Gastroesophageal sphincter (tissue), 4 donors: ENCODE measurements at regions not wholly inside any gene's neighbourhood (a gene's known extent, or its start where the extent isn't known, plus 50 kb on each side); places are given as distances from the start of the nearest gene placed in this dataset.

Experiments
- ATAC-seq: fragments of 150-250 bp; one replicate; pipeline ENCODE4 v1.9.1; 2016; ENCODE audit warnings: mild to moderate bottlenecking, moderate library complexity
- H3K27ac ChIP-seq, 4 donors: fragments of 200-600 bp; sonication (generic) in 3 of 4; 1 replicate in 3 of 4; 2 replicates in 1 of 4; pipeline ENCODE4 v1.5.1; 2016 to 2019
- H3K27me3 ChIP-seq: fragments of 200-600 bp; sonication (generic); one replicate; pipeline ENCODE4 v1.5.1; 2019
- H3K36me3 ChIP-seq, 2 donors: fragments of 200-600 bp; sonication (generic); one replicate each; pipeline ENCODE4 v1.5.1; 2019; ENCODE audit warnings: control low read depth in 1 of 2
- H3K4me1 ChIP-seq, 3 donors: fragments of 200-600 bp; sonication (generic); 1 replicate in 2 of 3; 2 replicates in 1 of 3; pipeline ENCODE4 v1.5.1; 2016 to 2019; ENCODE audit warnings: control low read depth in 2 of 3
- H3K4me3 ChIP-seq, 2 donors: fragments of 200-600 bp; sonication (generic); one replicate each; pipeline ENCODE4 v1.5.1; 2019; ENCODE audit warnings: mild to moderate bottlenecking in 1 of 2, moderate library complexity in 1 of 2
- H3K9me3 ChIP-seq, 3 donors: fragments of 200-600 bp; sonication (generic); one replicate each; pipeline ENCODE4 v1.5.1; 2017 to 2019; ENCODE audit warnings: control low read depth in 2 of 3
- EP300 ChIP-seq: sonication (generic); formaldehyde crosslinking; IDR thresholded peaks from one replicate; pipeline ENCODE4 v1.6.1; 2017; ENCODE audit warnings: antibody characterized with exemption, mild to moderate bottlenecking
- POLR2A ChIP-seq, 2 donors: fragments of 450-650 bp; IDR thresholded peaks; one replicate each; pipeline ENCODE4 v1.6.1; 2017; ENCODE audit warnings: antibody characterized with exemption in 2 of 2, mild to moderate bottlenecking in 2 of 2, moderate library complexity in 1 of 2
- POLR2AphosphoS5 ChIP-seq: sonication (generic); formaldehyde crosslinking; IDR thresholded peaks from one replicate; pipeline ENCODE4 v1.6.1; 2017; ENCODE audit warnings: antibody characterized with exemption
- WGBS, 2 donors: methylation state at CpG; one replicate each; pipeline ENCODE4 v1.1.5; 2018; ENCODE audit warnings: low coverage in 1 of 2; 5-methylcytosine and 5-hydroxymethylcytosine counted together
- TF ChIP-seq, protein P1 (sequence below), 4 experiments: fragments of 200-600 bp in 2 of 4; fragments of 450-650 bp in 2 of 4; sonication (generic) in 1 of 4; IDR thresholded peaks; one replicate each; pipeline ENCODE4 v1.5.1; 2017 to 2019; ENCODE audit warnings: antibody characterized with exemption in 4 of 4, mild to moderate bottlenecking in 2 of 4, moderate library complexity in 2 of 4

DNA sequence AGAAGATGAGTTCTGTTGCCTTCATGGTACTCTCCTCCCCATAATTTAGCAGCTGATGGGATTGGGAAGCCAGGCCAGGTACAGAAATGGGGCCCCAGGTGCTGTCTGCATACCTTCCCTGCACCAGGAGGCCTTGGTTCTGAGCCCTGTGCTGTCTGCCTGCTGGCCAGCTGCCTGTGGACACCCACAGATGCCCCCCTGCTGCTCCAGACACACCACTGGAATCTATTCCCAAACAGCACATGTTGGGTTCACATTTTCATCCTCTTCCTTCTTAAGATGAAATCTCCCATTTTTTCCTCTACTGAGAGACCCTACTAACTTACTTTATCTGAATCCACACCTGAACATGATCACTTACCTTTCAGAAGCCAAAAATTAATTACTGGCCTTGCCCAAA is 152.0 kb upstream of the CCDC68 start:
- TF ChIP-seq POLR2A (IDR thresholded peaks at IDR 0.05) (no peak), POLR2AphosphoS5 (no peak), EP300 (no peak)
- TF ChIP-seq, protein P1, sequence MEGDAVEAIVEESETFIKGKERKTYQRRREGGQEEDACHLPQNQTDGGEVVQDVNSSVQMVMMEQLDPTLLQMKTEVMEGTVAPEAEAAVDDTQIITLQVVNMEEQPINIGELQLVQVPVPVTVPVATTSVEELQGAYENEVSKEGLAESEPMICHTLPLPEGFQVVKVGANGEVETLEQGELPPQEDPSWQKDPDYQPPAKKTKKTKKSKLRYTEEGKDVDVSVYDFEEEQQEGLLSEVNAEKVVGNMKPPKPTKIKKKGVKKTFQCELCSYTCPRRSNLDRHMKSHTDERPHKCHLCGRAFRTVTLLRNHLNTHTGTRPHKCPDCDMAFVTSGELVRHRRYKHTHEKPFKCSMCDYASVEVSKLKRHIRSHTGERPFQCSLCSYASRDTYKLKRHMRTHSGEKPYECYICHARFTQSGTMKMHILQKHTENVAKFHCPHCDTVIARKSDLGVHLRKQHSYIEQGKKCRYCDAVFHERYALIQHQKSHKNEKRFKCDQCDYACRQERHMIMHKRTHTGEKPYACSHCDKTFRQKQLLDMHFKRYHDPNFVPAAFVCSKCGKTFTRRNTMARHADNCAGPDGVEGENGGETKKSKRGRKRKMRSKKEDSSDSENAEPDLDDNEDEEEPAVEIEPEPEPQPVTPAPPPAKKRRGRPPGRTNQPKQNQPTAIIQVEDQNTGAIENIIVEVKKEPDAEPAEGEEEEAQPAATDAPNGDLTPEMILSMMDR (IDR thresholded peaks at IDR 0.05) = no peak
- no peak for ATAC-seq
- H3K27me3 ChIP-seq = no peaks in the 10 kb centered on the region
- H3K9me3 ChIP-seq = no peaks in the 10 kb centered on the region
- no peaks in the 10 kb centered on the region for H3K4me1 ChIP-seq
- H3K27ac ChIP-seq = peak overlapping the region in 1 of 4 donors; percentile 27
- H3K36me3 ChIP-seq = no peaks in the 10 kb centered on the region
- H3K4me3 ChIP-seq = no peak overlapping the region

DNA sequence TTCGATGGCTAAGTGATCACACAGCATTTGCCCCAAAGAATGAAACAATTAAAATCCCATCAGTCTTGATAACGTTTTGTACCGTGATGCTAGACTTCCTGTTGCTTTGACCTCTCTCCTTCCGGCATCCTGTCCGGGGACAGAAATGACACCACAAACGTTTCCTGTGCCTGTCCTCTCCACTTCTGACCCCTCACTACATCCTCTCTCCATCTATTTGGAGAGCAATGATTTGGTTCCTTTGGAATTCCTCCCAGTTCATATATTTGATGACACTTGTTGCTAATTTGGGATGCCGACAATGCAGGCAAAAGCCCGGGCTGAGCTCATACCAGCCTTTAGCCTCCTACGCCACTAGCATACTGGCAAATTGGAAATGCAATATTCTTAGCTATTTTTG is 151.2 kb upstream of the CCDC68 start:
- 33 to 54% methylated on average over 8 to 9 of the region's 9 CpGs for WGBS, 2 donors
- Histone ChIP-seq H3K27me3 (no peaks in the 10 kb centered on the region), H3K4me1 (no peaks in the 10 kb centered on the region), H3K9me3 (no peaks in the 10 kb centered on the region), H3K27ac (peak overlapping the region in 2 of 4 donors; percentile 8 to 27), H3K4me3 (no peak overlapping the region), H3K36me3 (no peaks in the 10 kb centered on the region)
- ATAC-seq = peak; percentile 76
- TF ChIP-seq POLR2AphosphoS5 = peak; percentile 15
- TF ChIP-seq, protein P1 (IDR thresholded peaks at IDR 0.05) = no peak

DNA sequence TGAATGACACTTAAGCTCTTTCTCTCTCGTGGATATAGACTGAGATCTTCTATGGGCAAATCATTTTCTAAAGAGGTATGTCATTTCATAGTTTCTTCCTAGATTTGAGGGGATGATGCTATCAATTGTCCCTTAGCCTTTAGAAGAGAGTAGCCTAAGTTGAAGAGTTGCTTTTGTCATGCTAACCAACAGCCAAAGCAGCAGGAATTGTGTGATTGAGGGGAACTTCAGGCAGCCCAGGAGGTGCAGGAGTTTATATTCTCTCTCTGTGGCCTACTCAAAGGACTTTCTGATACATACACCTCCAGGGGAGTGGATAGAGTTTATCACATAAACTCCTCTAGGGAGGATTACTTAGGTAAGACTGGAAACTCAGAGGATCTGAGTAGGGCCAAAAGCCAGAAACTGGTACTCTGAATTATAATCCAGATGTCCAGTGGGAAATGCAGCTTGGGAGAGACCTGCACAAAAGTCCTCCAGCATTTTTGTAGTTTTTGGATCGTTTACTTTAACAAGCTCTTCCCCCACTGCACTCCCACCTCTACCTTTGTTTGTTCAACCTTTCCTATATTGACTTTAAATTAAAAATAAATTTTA is 150.7 kb upstream of the CCDC68 start:
- Histone ChIP-seq H3K4me3 (no peak overlapping the region), H3K9me3 (no peaks in the 10 kb centered on the region), H3K4me1 (no peaks in the 10 kb centered on the region), H3K36me3 (no peaks in the 10 kb centered on the region), H3K27me3 (no peaks in the 10 kb centered on the region), H3K27ac (peak overlapping the region in 2 of 4 donors; percentile 35 to 40)
- no peak for ATAC-seq
- TF ChIP-seq, protein P1 (IDR thresholded peaks at IDR 0.05) = no peak
- 63 to 83% methylated on average over 1 to 2 of the region's 2 CpGs for WGBS, 2 donors

DNA sequence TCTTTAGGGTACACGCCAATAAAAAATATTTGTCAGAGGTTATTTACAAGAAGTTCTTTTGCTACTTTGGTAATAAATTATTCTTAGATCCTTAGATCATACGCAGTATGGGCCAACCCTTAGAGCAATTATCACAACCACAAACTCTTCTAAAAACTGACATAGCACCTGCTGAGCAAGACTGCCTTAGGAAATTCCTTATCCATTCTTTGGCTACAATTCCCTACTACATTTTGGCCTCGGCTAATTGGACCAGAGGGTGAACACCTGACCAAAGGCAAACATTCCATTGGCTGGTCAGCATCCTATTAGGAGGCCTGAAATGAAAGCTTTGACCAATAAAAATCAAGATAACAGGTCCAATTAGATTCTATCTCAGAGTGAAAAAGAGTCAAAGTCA is 147.6 kb upstream of the CCDC68 start:
- TF ChIP-seq EP300 = no peak
- no peak for TF ChIP-seq POLR2A (IDR thresholded peaks at IDR 0.05)
- no peak for TF ChIP-seq POLR2AphosphoS5
- TF ChIP-seq, protein P1 (IDR thresholded peaks at IDR 0.05) = no peak
- H3K36me3 ChIP-seq = no peaks in the 10 kb centered on the region
- WGBS, 2 donors = 87 to 88% methylated on average over 3 of the region's 3 CpGs
- H3K27ac ChIP-seq = no peak overlapping the region
- no peak for ATAC-seq
- H3K27me3 ChIP-seq = no peaks in the 10 kb centered on the region
- no peak overlapping the region for H3K4me3 ChIP-seq
- H3K9me3 ChIP-seq = no peaks in the 10 kb centered on the region
- no peaks in the 10 kb centered on the region for H3K4me1 ChIP-seq

DNA sequence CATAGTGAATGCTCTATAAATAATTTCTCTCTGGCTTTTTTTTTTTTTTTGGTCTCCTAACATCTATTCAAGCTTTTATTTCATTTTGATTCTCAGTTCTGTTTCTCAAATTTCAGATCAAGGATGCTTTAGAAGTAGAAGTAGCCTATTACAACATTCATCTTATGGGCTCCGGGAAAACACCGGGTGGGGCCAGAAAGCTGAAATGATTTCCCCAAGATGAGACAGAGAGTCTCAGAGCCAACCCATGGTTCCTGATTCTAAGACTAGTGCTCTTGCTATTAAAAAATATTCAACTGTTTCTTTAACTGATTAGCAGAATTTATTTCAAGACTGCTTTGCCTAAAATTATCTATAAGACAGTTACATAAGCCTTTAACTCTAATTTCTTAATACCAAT is 147.2 kb upstream of the CCDC68 start:
- TF ChIP-seq POLR2A (IDR thresholded peaks at IDR 0.05) (no peak), EP300 (no peak), POLR2AphosphoS5 (no peak)
- TF ChIP-seq, protein P1 (IDR thresholded peaks at IDR 0.05) = no peak
- Histone ChIP-seq H3K4me1 (no peaks in the 10 kb centered on the region), H3K27me3 (no peaks in the 10 kb centered on the region), H3K4me3 (no peak overlapping the region), H3K9me3 (no peaks in the 10 kb centered on the region), H3K27ac (no peak overlapping the region), H3K36me3 (no peaks in the 10 kb centered on the region)
- no peak for ATAC-seq
- WGBS, 2 donors = 82 to 83% methylated on average over 2 of the region's 2 CpGs
